K562 (cell line): ENCODE measurements at regions not wholly inside any gene's neighbourhood (a gene's known extent, or its start where the extent isn't known, plus 50 kb on each side); places are given as distances from the start of the nearest gene placed in this dataset.

Experiments used
- ATAC-seq: fragments of 200-7000 bp; cut with Tn5 transposase; 3 replicates; pipeline ENCODE4 v1.9.1; 2020; ENCODE audit warnings: moderate library complexity
- BruUV-seq: library from RNA; stranded (reverse); fragments of 400-500 nt; replicated peaks from 2 replicates; lab custom pipeline; 2021; lab: Mats Ljungman, UMichigan
- CTCF ChIA-PET: fragments of 300-600 bp; formaldehyde crosslinking; extraction: SDS; loops from one replicate; lab custom pipeline; 2021; ENCODE audit warnings: low intra/inter-chr PET ratio; lab: Yijun Ruan, JAX
- POLR2A ChIA-PET: fragments of 300-600, 350-650 bp; sonication (Branson Sonifier 250); formaldehyde crosslinking; extraction: SDS; loops from one replicate; lab custom pipeline; 2021; ENCODE audit warnings: antibody characterized with exemption, inconsistent platforms; lab: Yijun Ruan, JAX
- DNase-seq, 4 experiments: peaks; one replicate each; pipeline versions ENCODE4 v3.0.0 to v3.0.0-alpha.2; 2011 to 2018; ENCODE audit warnings: low spot score in 3 of 4, mixed read lengths in 3 of 4; ENCODE audit errors: extremely low read depth in 1 of 4
- FAIRE-seq: peaks from 2 replicates; lab custom pipeline; 2011; peaks lifted over from hg19 to GRCh38; lab: Jason Lieb, UNC
- H2AFZ ChIP-seq: 2 replicates; pipeline ENCODE4 v1.6.0; 2011; ENCODE audit warnings: low read depth, low read length, control low read depth, inconsistent platforms
- H3K27ac ChIP-seq: fragments of 200-600 bp; 3 replicates; pipeline ENCODE4 v1.8.0; 2011; ENCODE audit warnings: low read depth, mild to moderate bottlenecking, control low read depth, inconsistent platforms, low read length, moderate library complexity, mixed read lengths; ENCODE audit errors: extremely low read depth
- H3K27me3 ChIP-seq, 2 experiments: fragments of 300-600 bp in 1 of 2; 2 replicates in 1 of 2; 3 replicates in 1 of 2; pipeline versions ENCODE4 v1.6.0 to v1.8.0; 2011; ENCODE audit warnings: inconsistent platforms in 2 of 2, low read length in 2 of 2, mild to moderate bottlenecking in 1 of 2, mixed read lengths in 1 of 2, moderate library complexity in 1 of 2; ENCODE audit not compliant: control insufficient read depth in 2 of 2, insufficient read depth in 2 of 2
- H3K36me3 ChIP-seq: fragments of 300-600 bp; 3 replicates; pipeline ENCODE4 v1.8.0; 2011; ENCODE audit warnings: mild to moderate bottlenecking, low read length, inconsistent platforms; ENCODE audit not compliant: control insufficient read depth, insufficient read depth
- H3K4me1 ChIP-seq, 2 experiments: fragments of 200-600 bp in 1 of 2; replicated peaks in 1 of 2; 2 replicates in 1 of 2; 3 replicates in 1 of 2; pipeline versions ENCODE4 v1.5.1 to v1.8.0; 2011; ENCODE audit warnings: inconsistent platforms in 2 of 2, low read length in 2 of 2, mild to moderate bottlenecking in 1 of 2, mixed read lengths in 1 of 2, moderate library complexity in 1 of 2; ENCODE audit not compliant: control insufficient read depth in 2 of 2, insufficient read depth in 2 of 2
- H3K4me2 ChIP-seq: 2 replicates; pipeline ENCODE4 v1.6.1; 2011; ENCODE audit warnings: low read length, control low read depth, inconsistent platforms, mixed read lengths; ENCODE audit not compliant: insufficient read depth
- H3K4me3 ChIP-seq: fragments of 200-600 bp; sonication (generic), shearing (Covaris generic); 2 replicates; pipeline ENCODE4 v1.5.1; 2016; ENCODE audit warnings: control low read depth, inconsistent platforms
- H3K79me2 ChIP-seq: fragments of 200-600 bp; 3 replicates; pipeline ENCODE4 v1.8.0; 2011; ENCODE audit warnings: low read length, inconsistent platforms; ENCODE audit not compliant: control insufficient read depth, insufficient read depth
- H3K9ac ChIP-seq, 2 experiments: 2 replicates each; pipeline versions ENCODE4 v1.6.0 to v1.6.1; 2011; ENCODE audit warnings: low read depth in 2 of 2, low read length in 2 of 2, control low read depth in 1 of 2, inconsistent platforms in 1 of 2, mild to moderate bottlenecking in 1 of 2, mixed read lengths in 1 of 2; ENCODE audit not compliant: insufficient read depth in 1 of 2
- H3K9me1 ChIP-seq: one replicate; pipeline ENCODE4 v1.6.0; 2011; ENCODE audit warnings: inconsistent platforms, mild to moderate bottlenecking, low read length, moderate library complexity; ENCODE audit not compliant: control insufficient read depth, insufficient read depth
- H3K9me3 ChIP-seq: replicated peaks from 2 replicates; pipeline ENCODE4 v1.5.1; 2011; ENCODE audit warnings: low read depth, low read length, inconsistent platforms; ENCODE audit not compliant: control insufficient read depth, insufficient read depth
- H4K20me1 ChIP-seq: replicated peaks from 2 replicates; pipeline ENCODE4 v1.6.1; 2011; ENCODE audit warnings: low read length, inconsistent platforms, mixed read lengths; ENCODE audit not compliant: control insufficient read depth, insufficient read depth
- DLX4 ChIP-seq: fragments of 250-450 bp; sonication (Bioruptor Pico); IDR thresholded peaks from 2 replicates; pipeline ENCODE4 v1.6.1; 2021; ENCODE audit warnings: mild to moderate bottlenecking
- FOXP4 ChIP-seq: sonication (generic); formaldehyde crosslinking; IDR thresholded peaks from 2 replicates; pipeline ENCODE4 v1.8.0; 2022; ENCODE audit warnings: mild to moderate bottlenecking, missing genetic modification reagents, borderline replicate concordance
- GTF2A2 ChIP-seq: IDR thresholded peaks from 2 replicates; pipeline ENCODE4 v1.6.1; 2016; ENCODE audit warnings: mild to moderate bottlenecking, missing genetic modification characterization, missing compliant biosample characterization
- HNRNPLL ChIP-seq: fragments of 200-400 bp; formaldehyde crosslinking; IDR thresholded peaks from 2 replicates; pipeline ENCODE4 v1.6.1; 2017; ENCODE audit warnings: low read length, low read depth, mild to moderate bottlenecking; ENCODE audit not compliant: poor library complexity, severe bottlenecking
- MEIS2 ChIP-seq: fragments of 450-650 bp; IDR thresholded peaks from 2 replicates; pipeline ENCODE4 v1.6.1; 2014; ENCODE audit warnings: mild to moderate bottlenecking; ENCODE audit not compliant: partially characterized antibody
- RAD51 ChIP-seq: fragments of 450-650 bp; IDR thresholded peaks from 2 replicates; pipeline ENCODE4 v1.7.1; 2016; ENCODE audit warnings: low read depth, mild to moderate bottlenecking, borderline replicate concordance
- SMARCA4 ChIP-seq: fragments of 450-650 bp; IDR thresholded peaks from 2 replicates; pipeline ENCODE4 v1.6.1; 2016
- SOX6 ChIP-seq: fragments of 450-650 bp; IDR thresholded peaks from 2 replicates; pipeline ENCODE4 v1.6.1; 2014; ENCODE audit warnings: mild to moderate bottlenecking
- SRSF7 ChIP-seq: fragments of 200-400 bp; formaldehyde crosslinking; optimal IDR thresholded peaks from 2 replicates; pipeline ENCODE3; 2017; ENCODE audit warnings: mild to moderate bottlenecking, low read depth, low read length
- STAT6 ChIP-seq: sonication (generic); formaldehyde crosslinking; IDR thresholded peaks from 2 replicates; pipeline ENCODE4 v1.8.1; 2023; ENCODE audit warnings: mild to moderate bottlenecking, missing genetic modification reagents
- THRB ChIP-seq: fragments of 450-650 bp; formaldehyde crosslinking; conservative IDR thresholded peaks from 2 replicates; pipeline ENCODE4 v1.4.0; 2022; ENCODE audit warnings: mild to moderate bottlenecking, missing genetic modification characterization
- ZBTB43 ChIP-seq: sonication (generic); formaldehyde crosslinking; IDR thresholded peaks from 2 replicates; pipeline ENCODE4 v1.8.0; 2023; ENCODE audit warnings: mild to moderate bottlenecking, missing genetic modification reagents
- ZBTB5 ChIP-seq: fragments of 450-650 bp; IDR thresholded peaks from 2 replicates; pipeline ENCODE4 v1.6.1; 2017; ENCODE audit warnings: antibody characterized with exemption
- ZNF263 ChIP-seq: sonication (generic); formaldehyde crosslinking; IDR thresholded peaks from 2 replicates; pipeline ENCODE4 v1.8.0; 2022; ENCODE audit warnings: mild to moderate bottlenecking, missing genetic modification reagents, borderline replicate concordance
- WGBS: fragments of 100-300 bp; shearing (Covaris generic); methylation state at CpG from one replicate; pipeline ENCODE4 v1.1.6; 2016; ENCODE audit warnings: low coverage, mixed read lengths; ENCODE audit not compliant: insufficient coverage; ENCODE audit errors: missing lambda C conversion rate; 5-methylcytosine and 5-hydroxymethylcytosine counted together
- in situ Hi-C: fragments of 300-500 bp; cut with MboI; formaldehyde crosslinking; loops from 4 replicates; pipeline ENCODE4 v1.15.0; 2018; ENCODE audit warnings: inconsistent platforms, mixed read lengths
- intact Hi-C: fragments of 100-400 bp; cut with micrococcal nuclease; formaldehyde crosslinking; loops from 2 replicates; pipeline ENCODE4 v1.14.2; 2022

GRCh38 chr16:51757505-51757904 is 606.4 kb upstream of the SALL1 start:
- Histone ChIP-seq H3K4me1 (no peaks in the 10 kb centered on the region), H3K4me3 (no peak overlapping the region), H3K27me3 (no peaks in the 10 kb centered on the region), H3K27ac (no peak overlapping the region), H3K4me2 (no peak overlapping the region), H3K79me2 (no peaks in the 10 kb centered on the region), H4K20me1 (no peaks in the 10 kb centered on the region), H3K9ac (no peak overlapping the region), H3K9me1 (no peaks in the 10 kb centered on the region), H3K36me3 (no peaks in the 10 kb centered on the region), H2AFZ (no peak overlapping the region), H3K9me3 (no peaks in the 10 kb centered on the region)
- no TSS peak for BruUV-seq
- DNase-seq (no peak), ATAC-seq (no peak), FAIRE-seq (no peak)
- intact Hi-C loops (no loop called here), in situ Hi-C loops (no loop called here)
- CTCF ChIA-PET = no interaction called here
- POLR2A ChIA-PET = no interaction called here
- whole genome bisulfite sequencing = 0% methylated on average over 6 of the region's 6 CpGs
- TF ChIP-seq HNRNPLL (no peak), ZBTB5 (no peak), RAD51 (no peak), GTF2A2 (tag) (no peak), ZBTB43 (CRISPR knock-in tag) (no peak), SMARCA4 (no peak), MEIS2 (no peak), DLX4 (CRISPR knock-in tag) (no peak), SOX6 (no peak), FOXP4 (CRISPR knock-in tag) (no peak), SRSF7 (no peak), ZNF263 (no peak), STAT6 (no peak), THRB (CRISPR knock-in tag) (no peak)
